ENCODE measurements at regions not wholly inside any gene's neighbourhood (a gene's known extent, or its start where the extent isn't known, plus 50 kb on each side); places are given as distances from the start of the nearest gene placed in this dataset.

DNA sequence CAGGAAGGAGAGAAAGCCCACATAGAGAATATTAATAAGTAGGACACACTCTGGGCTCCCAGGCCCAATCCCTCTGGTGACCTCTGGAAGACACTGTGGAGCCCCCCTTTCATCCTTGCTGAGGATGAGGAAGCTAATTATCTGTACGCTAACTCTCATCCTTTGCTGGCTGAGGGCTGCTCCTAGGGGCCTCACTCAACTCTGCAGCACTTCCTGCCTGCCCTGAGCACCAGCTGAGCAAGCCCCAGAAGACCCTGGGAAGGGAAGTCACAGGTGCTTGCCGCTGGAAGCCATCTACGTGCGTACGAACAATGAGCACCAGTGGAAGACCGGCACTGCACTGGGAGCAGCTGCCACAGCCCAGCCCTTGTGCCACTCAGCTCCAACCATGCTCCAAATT lies 145.8 kb upstream of the CDH5 start:
- DNase-seq (ENCODE audit: insufficient read length, low spot score) (no peak), FAIRE-seq (no peak)

DNA sequence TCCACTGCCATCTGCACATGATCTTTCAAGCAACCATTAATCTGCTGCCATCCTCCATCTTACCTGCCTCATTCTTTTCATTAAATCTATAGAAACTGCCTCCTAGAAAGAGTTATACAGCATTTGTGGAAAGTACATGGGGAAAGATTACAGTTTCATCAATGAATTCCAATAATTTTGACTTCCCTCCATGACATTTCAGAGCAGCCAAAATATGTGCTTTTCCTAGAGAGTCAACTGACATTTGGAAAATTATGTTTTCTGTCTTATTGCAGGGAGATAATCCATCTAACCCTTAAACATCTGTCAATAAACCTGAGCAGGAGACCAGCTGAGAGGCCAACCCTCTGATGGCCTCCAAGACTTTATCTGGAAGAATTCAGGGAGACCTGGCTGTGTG lies 147.0 kb upstream of the CDH5 start:
- DNase-seq (ENCODE audit: insufficient read length, low spot score) = no peak
- FAIRE-seq = no peak

DNA sequence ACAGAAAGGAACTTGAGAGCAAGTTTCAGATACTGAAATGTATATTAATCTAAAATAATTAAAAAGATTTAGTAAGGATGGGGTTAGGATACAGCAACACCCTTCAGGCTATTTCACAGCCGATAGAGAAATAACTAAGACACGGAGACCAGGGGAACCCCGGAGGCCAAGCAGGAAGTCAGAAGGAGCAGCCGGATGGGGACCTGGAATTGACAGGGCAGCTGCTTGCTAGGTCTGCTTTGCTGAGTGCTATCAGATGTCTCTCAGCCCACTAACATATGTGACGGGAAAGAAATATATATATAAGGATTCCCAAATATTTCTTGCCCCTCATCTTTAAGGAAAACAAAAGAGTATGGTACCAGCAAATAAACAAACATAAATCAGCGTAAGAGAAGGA lies 154.1 kb upstream of the CDH5 start:
- DNase-seq (ENCODE audit: insufficient read length, low spot score) = no peak
- FAIRE-seq = no peak

DNA sequence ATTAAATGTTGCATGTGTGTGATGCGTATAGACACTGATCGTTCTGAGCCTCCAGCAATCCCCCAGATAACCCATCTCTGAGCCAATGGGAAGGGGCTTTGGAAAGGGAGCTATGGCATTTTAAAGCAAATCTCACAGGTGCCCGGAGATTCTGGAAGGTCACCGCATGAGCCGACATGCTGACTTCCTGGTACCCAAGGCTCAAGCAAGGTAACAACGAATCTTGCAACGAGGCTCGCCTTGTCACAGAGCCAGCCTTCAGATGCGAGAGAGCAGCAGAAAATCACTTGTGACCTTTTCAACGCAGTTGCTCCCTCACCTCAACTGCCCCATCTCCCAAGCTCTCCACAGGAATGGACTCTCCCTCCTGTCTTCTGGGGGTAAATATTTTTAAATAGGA lies 154.8 kb upstream of the CDH5 start:
- no peak for DNase-seq (ENCODE audit: insufficient read length, low spot score)
- FAIRE-seq = no peak

DNA sequence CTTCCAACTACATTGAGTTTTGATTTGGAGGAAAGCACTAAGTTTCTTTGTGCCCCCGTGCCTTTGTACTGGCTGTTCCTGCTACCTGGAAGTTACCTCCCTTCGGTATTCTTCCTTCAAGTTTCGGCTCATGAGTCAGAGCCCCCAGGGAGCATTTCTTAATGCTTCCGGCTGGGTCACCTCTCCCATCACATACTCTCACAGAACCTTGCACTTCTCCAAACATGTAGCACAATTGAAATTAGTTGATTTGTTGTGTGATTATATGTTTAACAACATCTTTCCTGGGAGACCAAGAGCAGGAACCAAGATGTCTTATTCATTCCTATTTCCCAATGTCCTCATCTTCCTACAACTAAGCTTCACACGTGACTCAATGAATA lies 158.6 kb upstream of the CDH5 start:
- no peak for DNase-seq (ENCODE audit: insufficient read length, low spot score)
- no peak for FAIRE-seq

DNA sequence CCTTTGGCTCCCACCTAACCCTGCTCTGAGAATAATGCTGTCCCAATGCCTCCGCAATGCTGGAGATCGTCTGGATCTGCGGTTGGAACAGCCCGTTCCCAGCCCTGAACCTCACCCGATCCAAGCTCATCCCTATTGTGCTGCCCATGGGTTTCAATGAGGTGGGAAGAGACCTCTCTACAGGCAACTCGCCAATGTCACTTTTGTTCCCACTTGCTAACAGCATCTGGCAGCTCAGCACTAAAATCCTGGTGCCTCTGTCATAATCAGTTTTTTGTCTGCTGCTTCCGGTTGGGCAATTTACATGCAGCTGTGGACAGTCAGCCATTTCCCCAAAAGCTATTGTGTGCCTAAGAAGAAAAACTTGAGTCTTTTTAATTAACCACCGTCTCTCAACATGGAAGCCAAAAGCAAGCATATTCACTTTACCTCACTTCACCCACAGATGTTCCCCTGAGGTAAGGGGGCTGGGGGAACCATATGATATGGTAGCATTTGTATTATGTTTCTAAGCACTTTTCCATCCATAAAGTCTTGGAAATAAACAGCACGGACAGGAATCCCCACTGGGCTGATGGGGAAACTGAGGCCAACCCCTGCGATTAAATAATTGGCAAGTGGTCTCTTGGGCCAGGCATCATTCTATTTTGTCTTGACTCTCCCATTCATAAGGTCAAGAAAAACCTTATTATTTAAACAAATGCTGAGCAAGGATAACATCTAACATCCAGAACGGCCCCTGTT lies 159.2 kb upstream of the CDH5 start:
- FAIRE-seq = no peak

DNA sequence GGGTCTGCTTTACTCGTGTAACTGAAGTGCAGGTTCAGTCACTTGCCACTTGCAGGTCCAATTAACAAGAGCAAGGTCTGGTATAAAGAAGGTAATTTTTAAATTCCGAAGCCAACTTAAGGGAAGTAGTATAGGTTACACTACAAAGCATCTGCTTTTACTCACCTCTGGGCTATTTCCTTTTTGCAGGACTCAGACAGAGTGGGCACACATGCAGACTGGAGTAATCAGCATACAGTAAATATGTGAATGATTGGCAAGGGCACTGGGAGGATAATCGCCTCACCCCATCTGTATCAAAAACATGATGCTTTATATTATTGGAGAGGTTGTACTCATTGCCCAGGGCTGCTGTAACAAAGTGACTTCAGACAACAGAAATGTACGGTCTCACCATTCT lies 160.1 kb upstream of the CDH5 start:
- no peak for DNase-seq (ENCODE audit: insufficient read length, low spot score)
- no peak for FAIRE-seq

More for the DNA sequence above, 159.2 kb upstream of the CDH5 start:
- no peak for DNase-seq (ENCODE audit: insufficient read length, low spot score)

DNA sequence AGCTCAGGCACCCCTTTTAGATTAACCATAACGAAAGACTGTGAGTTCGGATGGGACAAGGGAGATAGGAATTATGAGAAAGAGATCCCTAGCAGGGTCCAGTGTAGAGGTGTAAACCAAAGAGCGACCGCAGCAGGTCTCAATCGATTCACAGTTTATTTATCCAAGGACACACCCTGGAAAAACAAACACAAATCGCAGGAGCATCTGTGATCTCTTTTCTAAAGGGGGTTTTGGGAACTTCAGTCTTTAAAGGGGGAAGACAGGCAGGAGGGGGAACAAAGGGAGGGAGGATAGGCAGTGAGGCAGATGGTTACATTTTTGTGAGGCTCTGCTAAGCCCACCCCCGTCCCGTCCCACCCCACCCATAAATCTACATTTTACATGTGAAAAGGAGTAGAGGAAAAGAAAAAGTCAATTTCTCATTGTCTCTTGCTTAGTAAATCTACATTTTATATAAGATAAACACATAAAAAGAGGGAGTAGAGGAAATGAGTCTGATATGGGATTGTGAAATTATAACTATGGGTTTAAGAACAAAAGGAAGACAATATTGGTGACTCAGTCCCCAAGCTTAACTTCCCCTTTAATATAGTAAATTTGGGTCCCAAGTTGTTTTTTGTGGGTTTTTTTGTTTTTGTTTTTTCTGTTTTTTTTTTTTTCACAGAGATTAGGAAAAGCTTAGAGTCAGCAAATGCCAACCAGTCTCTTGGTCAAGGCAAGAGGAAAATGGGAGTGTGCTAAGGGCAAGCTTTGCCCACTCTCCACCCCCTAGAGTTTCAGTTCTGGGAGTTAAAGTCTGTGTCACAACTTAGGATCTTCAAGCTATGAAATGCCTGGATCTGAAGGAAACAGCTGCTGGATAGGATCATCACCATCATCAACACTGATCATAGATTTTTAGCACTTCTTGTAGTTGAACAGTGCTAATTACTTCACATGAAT lies 160.9 kb upstream of the CDH5 start:
- DNase-seq (ENCODE audit: insufficient read length, low spot score) (no peak), FAIRE-seq (no peak)

DNA sequence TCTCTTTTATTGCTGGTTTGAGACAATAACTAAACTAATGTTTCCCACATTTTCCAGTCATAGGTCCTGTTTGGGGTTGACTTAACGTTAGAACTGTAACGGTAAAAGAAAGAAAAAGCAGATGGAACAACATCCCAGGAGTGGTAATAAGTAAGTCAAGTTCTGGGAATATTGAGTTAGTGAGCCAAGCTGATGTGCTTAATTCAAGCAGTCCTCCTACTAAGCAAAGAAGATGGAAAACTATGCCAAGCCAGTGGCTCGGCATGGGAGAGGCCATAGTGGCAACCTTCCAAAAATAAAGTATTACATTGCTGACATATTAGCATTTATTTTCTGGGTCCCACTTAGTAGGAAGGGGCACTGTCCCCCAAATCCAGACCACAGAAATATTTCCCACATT lies 161.7 kb upstream of the CDH5 start:
- no peak for FAIRE-seq
- DNase-seq (ENCODE audit: insufficient read length, low spot score) = no peak

DNA sequence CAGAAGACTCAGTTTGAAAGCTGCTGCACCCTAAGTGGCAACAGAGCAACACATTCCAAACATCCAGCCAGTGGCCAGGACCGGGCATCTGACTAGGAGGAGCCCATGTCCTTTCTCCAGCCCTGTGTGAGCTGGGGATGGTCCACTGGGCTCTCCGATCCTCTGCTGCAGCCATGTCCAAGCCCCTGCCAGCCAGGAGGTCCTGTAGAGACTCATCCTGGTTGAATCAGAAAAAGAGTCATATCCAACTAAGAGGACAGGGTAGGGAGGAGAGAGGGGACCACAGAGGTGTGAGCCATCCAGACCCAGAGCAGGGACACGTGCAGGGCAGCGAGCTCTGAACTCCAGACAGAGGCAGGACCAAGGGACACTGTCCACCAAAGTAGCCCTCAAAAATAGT lies 163.0 kb upstream of the CDH5 start:
- DNase-seq (ENCODE audit: insufficient read length, low spot score) (no peak), FAIRE-seq (no peak)

DNA sequence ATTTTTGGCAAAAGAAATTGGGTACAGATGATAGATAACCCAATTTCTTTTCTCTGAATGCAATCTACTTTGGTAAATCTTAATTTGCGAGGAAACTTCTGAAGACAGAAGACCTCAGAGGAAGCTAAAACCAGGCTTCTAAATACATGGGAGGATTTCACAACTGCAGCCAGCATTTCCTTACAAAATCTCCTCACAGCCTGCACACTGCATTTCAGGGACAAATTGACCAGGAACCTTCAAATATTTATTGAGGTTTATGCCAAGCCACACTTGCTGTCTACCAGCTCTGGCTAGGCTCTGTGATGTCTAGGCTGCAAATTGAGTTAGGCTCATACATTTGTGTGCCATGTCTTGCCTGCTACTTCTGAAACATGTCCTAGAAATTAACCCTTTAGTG lies 167.3 kb upstream of the CDH5 start:
- FAIRE-seq = no peak

DNA sequence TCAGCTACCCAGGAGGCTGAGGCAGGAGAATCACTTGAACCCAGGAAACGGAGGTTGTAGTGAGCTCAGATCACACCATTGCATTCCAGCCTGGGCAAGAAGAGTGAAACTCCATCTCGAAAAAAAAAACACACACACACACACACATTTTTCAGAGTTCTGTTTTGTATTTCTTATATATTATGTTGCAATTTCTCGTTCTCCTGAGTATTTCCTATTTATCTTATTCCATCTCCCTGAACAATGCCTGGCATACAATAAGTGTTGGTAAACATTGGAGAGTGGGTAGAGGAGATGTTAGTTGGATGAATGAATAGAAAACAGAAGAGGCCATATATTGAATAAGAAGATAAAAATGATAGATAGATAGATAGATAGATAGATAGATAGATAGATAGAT lies 167.8 kb upstream of the CDH5 start:
- FAIRE-seq (no peak), DNase-seq (ENCODE audit: insufficient read length, low spot score) (no peak)

More for the DNA sequence above, 167.3 kb upstream of the CDH5 start:
- DNase-seq (ENCODE audit: insufficient read length, low spot score) = no peak

DNA sequence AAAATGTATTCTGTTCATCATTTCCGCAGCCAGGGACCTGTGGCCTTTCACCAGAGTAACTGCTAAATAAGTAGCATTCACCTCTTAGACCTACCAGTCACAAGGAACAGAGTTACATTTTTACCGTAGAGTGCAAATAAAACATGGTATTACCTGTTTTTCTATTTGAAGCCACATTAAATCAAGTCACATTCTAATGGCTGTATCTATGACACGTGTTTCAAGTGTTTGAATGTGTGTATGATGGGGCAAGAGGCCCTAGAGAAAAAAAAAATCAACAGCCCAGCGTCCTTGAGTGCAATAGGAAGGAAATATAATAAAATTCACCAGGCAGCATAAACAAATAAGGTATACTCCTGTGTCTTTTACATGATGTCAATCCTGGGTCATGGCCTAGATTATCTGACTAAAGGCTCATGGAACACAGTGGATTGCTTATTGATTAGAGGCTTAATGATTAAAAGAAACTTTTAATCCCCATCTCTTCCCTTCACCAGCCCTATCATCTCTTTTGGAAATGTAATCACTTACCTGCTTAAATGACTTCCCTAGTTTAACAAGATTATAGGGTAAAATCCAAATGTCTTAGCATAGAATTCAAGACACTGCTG lies 168.7 kb upstream of the CDH5 start:
- no peak for DNase-seq (ENCODE audit: insufficient read length, low spot score)
- FAIRE-seq = no peak

DNA sequence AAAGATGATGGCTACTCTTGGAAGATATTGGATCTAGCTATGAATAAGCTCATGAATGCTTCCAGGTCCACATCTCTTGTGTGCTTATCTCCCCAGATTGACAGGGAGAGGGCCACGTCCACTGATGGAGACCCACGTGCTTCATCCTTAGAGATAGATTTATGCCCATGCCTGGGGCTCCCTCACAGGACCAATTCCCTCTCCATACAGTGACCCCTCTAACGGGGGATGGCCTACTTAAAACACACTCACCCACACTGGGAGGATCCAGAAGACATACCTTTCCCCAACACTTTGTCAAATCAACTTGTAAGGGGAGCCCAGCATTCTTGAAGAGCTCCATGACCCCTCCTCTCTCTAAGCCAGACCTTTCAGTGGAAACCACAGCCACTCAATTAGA lies 169.7 kb upstream of the CDH5 start:
- no peak for DNase-seq (ENCODE audit: insufficient read length, low spot score)
- FAIRE-seq = no peak

DNA sequence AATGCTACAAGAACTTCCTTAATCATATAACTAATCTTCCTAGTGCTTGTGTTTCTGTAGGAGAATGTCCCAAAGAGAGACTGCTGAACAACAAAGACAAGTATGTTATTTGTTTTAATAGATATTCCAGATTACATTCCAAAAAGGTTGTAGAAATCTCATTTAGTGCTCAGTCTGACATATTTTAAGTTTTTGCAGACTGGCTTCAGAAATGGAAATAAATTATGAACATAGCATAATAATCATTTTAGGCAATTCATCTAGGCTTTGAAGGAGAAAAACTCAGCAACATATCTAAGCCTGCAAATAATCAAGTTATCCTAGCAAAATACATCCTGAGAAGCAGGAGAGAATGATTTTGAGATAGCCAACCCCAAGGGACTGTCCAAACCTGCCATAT lies 171.6 kb upstream of the CDH5 start:
- DNase-seq (ENCODE audit: insufficient read length, low spot score) = no peak
- no peak for FAIRE-seq

DNA sequence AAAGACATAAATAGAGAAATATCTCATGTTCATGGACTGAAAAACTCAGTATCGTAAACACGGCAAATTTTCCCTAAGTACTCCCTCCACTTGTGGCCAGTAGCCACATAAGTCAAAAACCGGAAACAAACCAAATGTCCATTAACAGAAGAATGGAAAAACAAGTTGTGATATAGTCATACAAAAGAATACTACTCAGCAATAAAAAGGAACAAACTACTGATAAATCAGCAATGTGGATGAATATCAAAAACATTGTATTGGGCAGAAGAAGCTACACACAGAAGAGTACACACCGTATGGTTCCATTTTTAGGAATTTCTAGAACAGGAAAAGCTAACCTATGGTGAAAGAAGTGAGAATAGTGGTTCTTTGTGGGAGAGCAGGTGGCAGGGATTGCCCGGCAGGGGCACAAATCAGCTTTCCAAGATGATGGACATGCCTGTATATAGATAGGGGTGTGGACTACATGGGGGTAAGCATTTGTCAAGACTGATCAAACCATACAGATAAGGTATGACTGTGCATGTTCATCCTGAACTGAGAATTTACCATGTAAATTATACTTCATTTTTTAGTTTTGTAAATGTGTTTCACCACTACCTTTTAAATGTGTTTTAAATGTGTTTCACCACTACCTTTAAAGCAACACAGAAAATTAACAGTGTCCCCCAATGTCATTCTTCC lies 172.8 kb upstream of the CDH5 start:
- no peak for FAIRE-seq

DNA sequence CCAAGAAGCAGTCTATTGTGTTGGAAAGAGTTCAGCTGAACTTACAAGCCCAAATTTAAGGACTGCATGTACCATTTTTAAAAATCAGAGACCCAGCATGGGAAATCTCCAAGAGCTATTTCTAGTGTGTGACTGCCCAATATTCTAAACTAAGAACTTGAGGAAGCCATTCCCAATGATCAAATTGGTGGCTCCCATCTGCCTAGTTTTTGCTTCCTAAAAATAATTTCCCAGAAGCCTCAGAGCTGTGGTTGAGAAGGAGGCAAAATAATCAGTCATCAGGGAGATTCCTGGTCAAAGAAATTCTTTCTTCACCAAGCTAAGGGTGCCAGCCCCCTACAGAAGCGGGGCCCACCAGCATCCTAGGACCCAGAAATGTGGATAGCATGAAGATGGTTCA lies 176.1 kb upstream of the CDH5 start:
- FAIRE-seq (no peak), DNase-seq (ENCODE audit: insufficient read length, low spot score) (no peak)

More for the DNA sequence above, 172.8 kb upstream of the CDH5 start:
- DNase-seq (ENCODE audit: insufficient read length, low spot score) = no peak

DNA sequence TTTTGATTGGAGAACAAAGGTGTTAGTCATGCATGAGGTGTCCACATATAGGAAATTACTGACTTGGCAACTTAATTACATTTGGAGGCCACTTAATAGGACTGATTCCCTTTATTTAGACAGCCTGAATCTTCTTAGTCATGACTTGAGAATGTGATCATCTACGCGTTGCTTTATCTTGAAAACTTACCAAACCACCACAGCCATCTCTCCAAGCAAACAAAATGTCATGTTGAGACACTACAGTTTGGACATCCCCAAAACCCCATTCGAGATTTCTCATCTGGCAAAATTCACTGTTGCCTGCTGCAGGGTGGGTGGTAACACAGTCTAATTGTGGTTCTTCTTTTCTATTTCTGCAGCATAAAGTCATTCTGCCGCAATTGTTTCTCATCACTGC lies 176.5 kb upstream of the CDH5 start:
- no peak for DNase-seq (ENCODE audit: insufficient read length, low spot score)
- no peak for FAIRE-seq

DNA sequence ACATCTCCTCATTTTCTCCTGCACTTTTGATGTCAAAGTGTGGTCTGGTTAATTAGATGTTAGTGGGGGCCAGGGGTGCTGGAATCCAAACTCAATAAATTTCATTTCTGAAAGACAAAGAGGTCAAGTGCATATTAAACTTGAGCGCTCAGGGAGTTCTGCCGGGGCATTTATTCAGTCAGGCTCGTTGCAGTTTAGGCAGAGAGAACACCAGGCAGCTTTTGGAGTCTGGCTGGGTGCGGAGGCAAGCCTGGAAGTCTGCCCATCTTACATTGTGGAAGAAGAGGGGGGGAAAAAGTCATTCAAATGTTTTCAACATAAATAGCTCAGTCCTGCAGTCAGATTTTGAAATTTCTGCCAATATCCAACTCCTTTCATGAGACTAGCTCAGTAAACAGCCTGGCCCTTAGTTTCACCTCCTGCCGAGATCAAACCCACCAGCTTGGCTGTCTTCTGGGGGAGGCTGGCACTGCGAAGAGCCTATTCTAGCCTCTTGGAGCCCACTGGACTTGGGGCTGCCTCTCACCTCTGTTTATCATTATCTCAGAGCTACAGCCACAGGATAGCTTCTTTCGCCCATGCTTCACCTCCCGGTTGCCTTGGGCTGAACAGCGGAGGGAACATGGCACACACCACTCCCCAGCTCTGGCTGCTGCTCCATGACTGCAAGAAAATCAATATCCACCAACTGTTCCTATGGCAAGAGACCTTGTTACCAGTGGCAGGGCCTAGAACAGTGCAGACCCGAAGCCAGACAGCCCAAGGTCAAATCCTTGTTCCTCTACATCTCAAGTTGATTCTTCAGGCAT lies 177.4 kb upstream of the CDH5 start:
- DNase-seq (ENCODE audit: insufficient read length, low spot score) (no peak), FAIRE-seq (no peak)

DNA sequence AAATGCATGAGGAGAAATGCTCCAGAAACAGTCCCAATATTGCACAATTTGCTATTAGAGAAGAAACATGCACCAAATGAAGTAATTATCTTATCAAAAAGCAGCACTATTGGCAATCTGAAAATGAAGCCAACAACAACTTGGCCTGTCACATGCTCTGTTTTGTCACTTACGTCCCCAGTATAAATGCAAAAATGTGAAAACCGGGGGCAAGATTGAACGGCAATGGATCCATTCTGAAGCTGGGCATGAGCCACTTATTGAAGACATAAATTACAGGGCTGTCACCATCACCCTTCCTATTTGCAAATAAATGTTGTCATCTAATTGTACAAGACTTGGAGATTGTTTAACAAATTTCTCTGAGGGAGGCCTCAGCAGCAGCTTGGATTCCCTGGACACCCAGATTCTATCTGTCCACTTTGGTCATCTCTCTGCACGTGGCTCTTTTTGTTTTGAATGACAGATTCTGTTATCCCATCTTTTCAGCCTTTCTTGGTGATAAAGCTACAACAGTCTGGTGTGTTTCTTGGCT lies 180.2 kb upstream of the CDH5 start:
- no peak for DNase-seq (ENCODE audit: insufficient read length, low spot score)
- no peak for FAIRE-seq

Measured in GM19239 (cell line).